ENCODE measurements at regions not wholly inside any gene's neighbourhood (a gene's known extent, or its start where the extent isn't known, plus 50 kb on each side); places are given as distances from the start of the nearest gene placed in this dataset.

- DNase-seq (ENCODE audit: low read depth in 4 of 4, low spot score in 3 of 4), result no peak
These were observed 116.1 kb upstream of the ZNF366 start for GRCh38 chr5:72623323-72623722.

- DNase-seq (ENCODE audit: low read depth in 4 of 4, low spot score in 3 of 4), result no peak
These were observed 115.1 kb upstream of the ZNF366 start for GRCh38 chr5:72622170-72622760.

GRCh38 chr5:72621576-72621975 is 114.4 kb upstream of the ZNF366 start:
- DNase-seq (ENCODE audit: low read depth in 4 of 4, low spot score in 3 of 4), result no peak

GRCh38 chr5:72619677-72620076 is 112.5 kb upstream of the ZNF366 start:
- no peak for DNase-seq (ENCODE audit: low read depth in 4 of 4, low spot score in 3 of 4)

GRCh38 chr5:72619251-72619650 is 112.0 kb upstream of the ZNF366 start:
- DNase-seq (ENCODE audit: low read depth in 4 of 4, low spot score in 3 of 4), result no peak

GRCh38 chr5:72618708-72619107 is 111.5 kb upstream of the ZNF366 start:
- no peak for DNase-seq (ENCODE audit: low read depth in 4 of 4, low spot score in 3 of 4)

GRCh38 chr5:72615061-72615460 is 107.9 kb upstream of the ZNF366 start:
- DNase-seq (ENCODE audit: low read depth in 4 of 4, low spot score in 3 of 4), result no peak

- DNase-seq (ENCODE audit: low read depth in 4 of 4, low spot score in 3 of 4), result no peak
These were observed 106.3 kb upstream of the ZNF366 start for GRCh38 chr5:72613515-72613914.

GRCh38 chr5:72612810-72613209 is 105.6 kb upstream of the ZNF366 start:
- no peak for DNase-seq (ENCODE audit: low read depth in 4 of 4, low spot score in 3 of 4)

- DNase-seq (ENCODE audit: low read depth in 4 of 4, low spot score in 3 of 4), result peak in 3 of 4 donors; percentile 38 to 52 (median 49)
These were observed 104.0 kb upstream of the ZNF366 start for GRCh38 chr5:72611118-72611730.

GRCh38 chr5:72608926-72609325 is 101.7 kb upstream of the ZNF366 start:
- DNase-seq (ENCODE audit: low read depth in 4 of 4, low spot score in 3 of 4), result no peak

- peak in 2 of 4 donors; percentile 25 for DNase-seq (ENCODE audit: low read depth in 4 of 4, low spot score in 3 of 4)
These were observed 101.1 kb upstream of the ZNF366 start for GRCh38 chr5:72608297-72608696.

- DNase-seq (ENCODE audit: low read depth in 4 of 4, low spot score in 3 of 4), result no peak
These were observed 100.2 kb upstream of the ZNF366 start for GRCh38 chr5:72607381-72607780.

- DNase-seq (ENCODE audit: low read depth in 4 of 4, low spot score in 3 of 4), result no peak
These were observed 99.3 kb upstream of the ZNF366 start for GRCh38 chr5:72606525-72606924.

GRCh38 chr5:72605632-72606031 is 98.4 kb upstream of the ZNF366 start:
- no peak for DNase-seq (ENCODE audit: low read depth in 4 of 4, low spot score in 3 of 4)

- no peak for DNase-seq (ENCODE audit: low read depth in 4 of 4, low spot score in 3 of 4)
These were observed 97.6 kb upstream of the ZNF366 start for GRCh38 chr5:72604798-72605154.

- no peak for DNase-seq (ENCODE audit: low read depth in 4 of 4, low spot score in 3 of 4)
These were observed 97.0 kb upstream of the ZNF366 start for GRCh38 chr5:72604111-72604797.

GRCh38 chr5:72602696-72603685 is 95.8 kb upstream of the ZNF366 start:
- no peak for DNase-seq (ENCODE audit: low read depth in 4 of 4, low spot score in 3 of 4)

- DNase-seq (ENCODE audit: low read depth in 4 of 4, low spot score in 3 of 4), result no peak
These were observed 94.7 kb upstream of the ZNF366 start for GRCh38 chr5:72601861-72602260.

- DNase-seq (ENCODE audit: low read depth in 4 of 4, low spot score in 3 of 4), result no peak
These were observed 93.3 kb upstream of the ZNF366 start for GRCh38 chr5:72600391-72600981.

Measured in right renal pelvis (tissue), 4 donors.